HL-60 (cell line): ENCODE measurements at regions not wholly inside any gene's neighbourhood (a gene's known extent, or its start where the extent isn't known, plus 50 kb on each side); places are given as distances from the start of the nearest gene placed in this dataset.

ENCODE experiments used
- POLR2AphosphoS5 ChIP-seq: IDR thresholded peaks from 2 replicates; pipeline ENCODE4 v1.6.1; 2012; ENCODE audit warnings: low read depth
- TF ChIP-seq, protein P1 (sequence below): IDR thresholded peaks from one replicate; pipeline ENCODE4 v1.5.1; 2011; ENCODE audit warnings: low read length, control low read depth, inconsistent platforms; ENCODE audit not compliant: insufficient read depth

DNA sequence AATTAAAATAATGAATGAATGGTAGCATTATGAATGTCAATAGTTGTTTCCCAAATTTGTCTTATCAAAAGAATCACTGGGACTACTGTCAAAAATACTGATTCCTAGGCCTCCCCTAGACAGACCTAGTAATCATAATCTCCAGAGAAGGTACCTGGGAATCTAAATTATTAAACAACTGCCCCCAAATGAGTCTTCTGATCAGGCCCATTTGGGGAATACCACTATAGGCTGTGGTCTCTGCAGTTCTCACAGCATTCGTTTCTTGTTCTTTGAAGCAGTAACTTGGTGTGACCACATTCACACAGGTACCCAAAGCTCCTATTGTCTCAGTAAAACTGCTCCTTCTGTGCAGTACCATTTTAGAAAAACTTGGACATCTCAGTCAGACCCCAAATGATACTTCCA lies 230.9 kb downstream of the PIK3R1 start:
- TF ChIP-seq, protein P1, sequence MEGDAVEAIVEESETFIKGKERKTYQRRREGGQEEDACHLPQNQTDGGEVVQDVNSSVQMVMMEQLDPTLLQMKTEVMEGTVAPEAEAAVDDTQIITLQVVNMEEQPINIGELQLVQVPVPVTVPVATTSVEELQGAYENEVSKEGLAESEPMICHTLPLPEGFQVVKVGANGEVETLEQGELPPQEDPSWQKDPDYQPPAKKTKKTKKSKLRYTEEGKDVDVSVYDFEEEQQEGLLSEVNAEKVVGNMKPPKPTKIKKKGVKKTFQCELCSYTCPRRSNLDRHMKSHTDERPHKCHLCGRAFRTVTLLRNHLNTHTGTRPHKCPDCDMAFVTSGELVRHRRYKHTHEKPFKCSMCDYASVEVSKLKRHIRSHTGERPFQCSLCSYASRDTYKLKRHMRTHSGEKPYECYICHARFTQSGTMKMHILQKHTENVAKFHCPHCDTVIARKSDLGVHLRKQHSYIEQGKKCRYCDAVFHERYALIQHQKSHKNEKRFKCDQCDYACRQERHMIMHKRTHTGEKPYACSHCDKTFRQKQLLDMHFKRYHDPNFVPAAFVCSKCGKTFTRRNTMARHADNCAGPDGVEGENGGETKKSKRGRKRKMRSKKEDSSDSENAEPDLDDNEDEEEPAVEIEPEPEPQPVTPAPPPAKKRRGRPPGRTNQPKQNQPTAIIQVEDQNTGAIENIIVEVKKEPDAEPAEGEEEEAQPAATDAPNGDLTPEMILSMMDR, result no peak
- no peak for TF ChIP-seq POLR2AphosphoS5
